GM18511 (cell line): ENCODE measurements at regions not wholly inside any gene's neighbourhood (a gene's known extent, or its start where the extent isn't known, plus 50 kb on each side); places are given as distances from the start of the nearest gene placed in this dataset.

ENCODE experiments used
- ATAC-seq: cut with Tn5 transposase; IDR thresholded peaks from one replicate; pipeline ENCODE4 v1.9.1; 2021; ENCODE audit warnings: mild to moderate bottlenecking, moderate library complexity; ENCODE audit not compliant: unreplicated experiment

DNA sequence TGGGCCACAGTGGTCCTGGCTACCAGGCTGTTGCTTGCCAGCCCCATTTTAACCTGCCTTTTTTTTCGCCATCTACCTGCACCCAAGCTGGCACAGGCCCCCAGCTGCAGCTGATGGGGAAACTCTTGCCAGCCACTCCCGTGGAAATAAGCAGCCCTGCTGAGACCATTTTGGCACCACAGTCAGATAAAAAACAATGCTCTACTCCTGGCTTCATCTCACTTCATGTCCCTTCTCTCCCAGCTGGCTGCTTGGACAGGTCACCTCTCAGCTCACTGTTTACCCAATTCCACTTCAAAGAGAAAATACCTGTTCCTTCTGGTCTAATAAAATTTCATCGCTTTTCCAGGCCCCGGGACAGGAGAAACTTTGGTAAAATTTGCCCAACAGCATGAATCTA lies 322.6 kb upstream of the SLC30A5 start:
- no peak for ATAC-seq

DNA sequence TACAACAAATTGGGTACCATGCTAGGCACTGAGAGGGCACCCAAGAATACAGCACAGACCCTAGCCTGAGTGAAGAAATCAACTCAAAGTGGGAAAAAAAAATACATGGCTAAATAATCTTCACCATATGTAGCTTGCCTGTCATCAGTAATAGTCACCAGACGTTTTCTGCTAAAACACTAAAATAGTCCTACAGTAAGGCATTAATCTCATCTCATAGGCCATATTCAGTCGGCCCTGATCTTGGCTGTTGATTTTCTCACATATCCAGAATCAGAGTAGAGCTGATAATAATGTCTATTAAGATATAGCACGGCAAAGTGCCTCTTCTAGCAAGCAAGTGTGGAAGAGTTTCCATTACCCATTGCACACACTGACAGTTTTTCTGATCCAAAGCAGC lies 322.1 kb upstream of the SLC30A5 start:
- no peak for ATAC-seq

DNA sequence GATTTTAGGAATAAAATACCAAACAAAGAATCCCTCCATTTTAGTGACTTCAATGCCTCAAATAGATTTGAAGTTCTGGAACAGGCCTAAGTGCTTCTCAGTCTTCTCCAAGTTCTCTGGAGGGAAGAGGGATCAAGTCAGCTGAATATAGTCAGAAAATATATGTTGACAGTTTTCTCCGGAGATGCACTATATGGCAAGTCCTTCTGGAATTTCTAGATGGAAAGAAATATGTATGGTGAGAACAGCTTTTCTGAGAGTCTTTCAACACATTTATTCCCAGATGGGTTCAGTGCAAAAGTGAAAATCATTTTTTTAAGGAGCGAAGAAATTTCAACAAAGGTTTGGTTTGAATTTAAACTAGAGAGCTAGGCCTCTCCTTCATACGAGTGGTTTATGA lies 317.4 kb upstream of the SLC30A5 start:
- ATAC-seq: no peak

DNA sequence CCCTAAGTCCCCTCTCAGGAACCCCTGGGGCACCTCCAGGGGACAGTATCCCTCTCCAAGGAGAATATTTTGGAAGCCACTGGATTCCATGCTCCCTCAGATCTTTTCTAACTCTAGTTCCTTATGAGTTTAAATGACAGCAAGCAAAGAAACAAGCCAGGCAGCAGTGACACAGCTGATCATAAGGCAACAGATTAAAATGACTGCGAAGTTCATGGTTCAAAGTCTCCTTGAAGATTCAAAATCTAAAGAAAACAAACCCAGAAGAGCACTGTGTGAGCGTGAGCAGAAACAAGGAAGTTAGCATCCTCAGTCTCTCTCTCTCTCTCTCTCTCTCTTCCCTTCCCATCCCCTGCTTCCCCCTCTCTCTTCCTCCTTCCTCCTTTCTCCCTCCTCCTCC lies 316.7 kb upstream of the SLC30A5 start:
- ATAC-seq: no peak

DNA sequence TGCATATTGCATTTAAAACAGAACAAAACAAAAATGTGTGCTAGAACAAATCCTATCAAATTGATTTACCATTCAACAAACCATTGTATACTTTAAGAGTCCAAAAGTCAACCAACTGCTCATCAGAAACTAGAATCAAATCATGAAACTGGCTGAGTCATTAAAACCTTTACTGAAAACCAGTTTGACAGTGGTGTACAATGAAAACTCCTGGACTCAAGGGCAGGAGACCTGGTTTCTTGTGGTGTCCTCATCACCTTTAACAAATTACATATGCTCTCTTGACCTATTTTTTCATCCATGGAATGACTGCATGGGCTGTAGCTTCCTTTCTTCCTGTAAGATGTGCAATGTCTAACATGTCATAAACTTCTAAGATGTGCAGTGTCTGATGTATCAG lies 315.3 kb upstream of the SLC30A5 start:
- no peak for ATAC-seq

DNA sequence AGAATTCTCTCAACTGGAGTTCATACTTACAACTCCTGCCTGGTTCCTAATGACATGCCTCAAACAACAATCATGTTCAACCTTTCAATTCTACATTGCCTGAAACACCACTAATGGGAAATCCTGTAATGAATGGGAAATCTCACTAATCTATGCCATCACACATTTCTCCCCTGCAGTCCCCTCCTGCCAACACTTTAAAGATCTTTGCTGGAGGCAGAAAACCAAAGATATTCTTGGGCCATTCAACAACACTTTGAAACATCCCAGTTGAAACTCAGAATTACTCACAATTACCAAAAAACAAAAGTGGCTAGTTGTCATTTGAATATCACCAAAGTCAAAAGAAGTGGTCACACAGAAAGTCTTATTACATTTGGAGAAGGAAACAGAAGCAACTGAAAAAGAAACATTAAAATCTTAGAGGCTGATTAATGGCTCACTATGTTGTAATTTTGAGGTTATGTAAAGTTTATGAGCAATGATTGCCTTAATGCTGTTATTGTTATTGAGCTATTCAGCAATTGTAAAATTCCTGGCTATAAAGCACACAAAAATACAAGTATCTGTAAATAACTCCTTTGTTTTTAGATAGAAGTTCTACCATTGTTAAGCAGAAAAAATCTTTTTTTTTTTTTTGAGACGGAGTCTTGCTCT lies 313.4 kb upstream of the SLC30A5 start:
- no peak for ATAC-seq

DNA sequence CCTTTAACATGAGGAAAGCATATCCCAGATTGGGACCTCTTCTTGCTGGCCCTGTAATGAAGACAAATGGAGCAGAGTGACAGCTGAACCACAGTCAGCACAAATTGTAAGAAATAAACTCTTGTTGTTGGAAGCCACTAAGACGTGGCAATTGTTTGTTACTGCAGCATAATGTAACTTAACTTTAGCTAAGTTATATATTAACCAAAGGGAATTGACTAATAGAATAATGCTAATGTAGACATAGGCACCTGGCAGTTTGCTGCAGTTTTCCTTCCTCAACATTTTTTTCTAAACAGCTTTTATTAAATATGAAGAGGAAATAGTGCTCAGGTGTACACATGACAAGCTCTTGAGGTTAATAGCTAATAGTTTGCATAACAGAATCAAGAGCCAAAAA lies 300.7 kb upstream of the SLC30A5 start:
- ATAC-seq: no peak

DNA sequence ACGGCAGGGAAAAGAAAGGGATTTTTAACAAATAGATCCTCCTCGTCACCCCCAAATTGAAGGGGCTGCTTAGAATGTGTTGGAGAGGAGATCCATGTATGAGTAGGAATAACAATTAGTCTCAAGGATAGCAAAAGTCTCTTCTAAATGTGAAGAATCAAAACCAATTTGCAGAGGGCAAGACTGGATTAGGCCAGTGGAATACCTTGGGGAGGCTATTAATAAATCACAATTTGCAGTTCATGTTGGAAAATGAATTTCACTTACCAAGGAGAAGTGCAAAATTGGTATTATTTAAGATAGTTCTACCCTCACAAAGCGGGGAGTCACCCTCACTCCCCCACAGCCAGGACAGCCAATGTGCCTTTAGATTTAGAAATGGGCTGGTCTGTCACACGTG lies 299.8 kb upstream of the SLC30A5 start:
- no peak for ATAC-seq

DNA sequence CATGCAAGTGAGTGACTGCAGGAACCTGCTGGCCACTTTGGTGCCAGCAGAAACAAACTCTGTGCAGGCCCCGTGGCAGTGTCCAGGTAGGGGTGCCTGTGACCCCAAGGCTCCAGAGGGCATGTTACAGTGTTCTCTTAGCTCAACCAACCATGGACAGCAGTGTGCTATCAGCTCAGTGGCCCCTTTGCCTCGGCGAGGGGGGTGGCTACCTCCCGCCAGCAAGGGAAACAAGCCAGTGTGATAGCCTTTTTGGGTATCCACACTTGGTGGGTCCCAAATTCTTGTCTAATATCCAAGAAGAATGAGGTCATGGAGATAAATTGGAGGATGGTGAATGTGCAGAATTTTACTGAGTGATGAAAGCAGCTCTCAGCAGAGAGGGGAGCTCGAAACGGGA lies 298.6 kb upstream of the SLC30A5 start:
- ATAC-seq: no peak

DNA sequence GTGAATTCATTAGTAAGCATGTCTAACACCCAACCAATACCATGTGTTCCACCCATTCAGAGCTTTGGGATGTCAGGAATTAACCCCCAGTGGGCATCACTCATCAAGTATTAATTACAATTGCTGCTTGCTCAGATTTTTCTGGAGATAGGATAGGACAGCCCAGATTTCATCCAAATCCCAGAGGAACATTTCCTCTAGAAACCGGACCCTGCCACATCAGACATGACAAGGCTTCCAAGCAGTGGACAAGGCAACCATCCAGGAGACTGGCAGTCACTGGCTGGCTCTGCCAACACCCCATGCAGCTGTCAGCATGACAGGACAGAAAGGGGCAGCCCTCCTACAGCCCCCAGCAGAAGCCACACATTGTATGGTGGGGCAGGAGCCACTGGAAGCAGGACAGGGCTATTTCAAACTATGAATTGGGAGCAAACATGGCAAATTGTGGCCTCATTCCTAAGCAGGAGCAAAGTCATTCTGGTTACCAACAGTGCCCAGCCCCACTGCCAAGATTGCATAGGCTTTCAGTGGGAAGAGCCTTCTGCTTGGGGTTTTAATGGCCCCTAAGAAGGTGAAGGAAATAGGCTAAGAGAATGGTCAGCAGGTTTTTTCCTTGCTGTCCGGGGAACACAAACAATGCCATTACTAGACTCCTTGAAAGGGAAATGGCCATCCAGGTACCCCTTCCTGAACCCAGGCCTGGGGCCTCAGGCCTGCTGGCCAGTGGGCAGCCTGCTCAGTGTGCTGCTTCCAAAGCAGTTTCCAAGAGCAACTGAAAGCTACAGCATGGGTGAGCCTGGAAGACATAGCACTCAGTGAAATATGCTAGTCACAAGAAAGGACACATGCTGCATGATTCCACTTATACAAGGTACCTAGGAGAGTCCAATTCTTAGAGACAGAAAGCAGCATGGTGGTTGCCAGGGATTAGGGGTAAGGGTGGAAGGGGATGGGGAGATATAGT lies 294.7 kb upstream of the SLC30A5 start:
- ATAC-seq: no peak

DNA sequence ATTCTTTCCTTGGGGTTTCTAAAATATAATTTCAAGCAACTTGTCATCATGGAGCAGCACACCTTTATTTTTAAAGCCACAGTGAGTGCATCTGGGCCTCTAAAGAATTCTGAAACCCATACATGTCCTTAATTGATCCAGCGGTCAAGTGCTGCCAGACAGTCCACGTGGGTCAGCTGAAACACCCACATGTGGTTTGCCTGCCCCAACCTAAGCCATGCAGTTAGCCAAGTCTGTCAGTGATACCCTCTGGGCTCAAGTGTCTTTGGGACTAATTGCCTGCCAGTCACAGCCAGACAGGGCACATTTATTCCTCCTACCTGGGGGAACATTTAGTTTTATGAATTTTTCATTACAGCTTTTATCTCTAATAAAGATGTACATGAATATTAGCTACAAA lies 291.4 kb upstream of the SLC30A5 start:
- no peak for ATAC-seq

DNA sequence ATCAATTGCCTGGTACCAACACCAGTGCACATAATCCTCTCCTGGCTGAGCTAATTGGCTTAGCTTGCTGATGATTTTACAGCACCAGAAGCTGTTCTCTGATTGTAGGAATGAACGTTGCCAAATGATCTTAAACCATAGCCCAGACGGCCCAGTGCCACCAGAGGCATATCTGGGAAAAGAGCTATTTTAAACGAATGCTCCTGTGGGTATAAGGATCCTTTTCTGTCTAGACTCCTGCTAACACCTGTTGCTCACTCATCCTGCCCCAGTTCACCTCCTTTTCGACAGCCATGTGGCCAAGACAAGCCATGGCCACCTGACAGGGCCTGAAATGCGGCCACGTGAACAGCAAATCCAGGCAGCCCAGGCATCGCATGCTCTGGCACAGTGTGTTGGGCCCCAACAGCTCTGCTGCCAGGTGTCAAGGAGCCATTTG lies 289.9 kb upstream of the SLC30A5 start:
- no peak for ATAC-seq

DNA sequence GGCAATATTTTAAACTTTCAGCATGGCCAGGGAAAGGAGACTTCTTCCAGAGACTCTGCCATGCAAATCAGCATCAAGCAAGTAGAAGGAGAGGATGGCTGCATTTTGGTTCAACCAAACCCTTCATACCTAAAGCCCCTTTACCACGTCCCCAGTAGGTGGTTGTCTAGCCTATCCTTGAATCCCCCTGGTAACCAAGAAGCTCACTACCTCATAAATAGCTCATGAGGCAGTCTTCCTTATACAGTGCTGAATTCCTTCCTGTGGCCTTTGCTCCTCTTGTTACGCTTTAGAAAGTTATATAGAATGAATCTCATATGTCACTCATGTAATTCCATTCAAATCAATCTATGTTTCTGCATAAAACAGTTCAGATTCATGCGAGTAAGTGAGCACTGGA lies 289.5 kb upstream of the SLC30A5 start:
- no peak for ATAC-seq

DNA sequence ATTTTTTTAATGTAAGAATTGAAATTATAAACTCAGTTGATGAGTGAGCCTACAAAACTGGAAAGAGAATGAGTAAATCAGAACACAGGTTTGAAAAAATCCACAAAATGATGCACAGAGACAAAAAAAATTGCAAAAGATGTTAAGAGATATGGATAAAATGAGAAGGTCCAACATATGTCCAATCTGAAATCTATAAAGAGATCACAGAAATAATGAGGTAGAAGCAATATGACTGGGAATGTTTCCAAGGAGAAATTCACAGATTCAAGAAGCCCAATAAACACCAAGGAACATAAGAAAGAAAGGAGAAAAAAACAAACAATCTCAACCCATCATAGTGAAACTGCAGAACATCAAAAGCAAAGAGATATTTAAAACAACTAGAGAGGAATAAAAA lies 288.4 kb upstream of the SLC30A5 start:
- ATAC-seq: no peak

DNA sequence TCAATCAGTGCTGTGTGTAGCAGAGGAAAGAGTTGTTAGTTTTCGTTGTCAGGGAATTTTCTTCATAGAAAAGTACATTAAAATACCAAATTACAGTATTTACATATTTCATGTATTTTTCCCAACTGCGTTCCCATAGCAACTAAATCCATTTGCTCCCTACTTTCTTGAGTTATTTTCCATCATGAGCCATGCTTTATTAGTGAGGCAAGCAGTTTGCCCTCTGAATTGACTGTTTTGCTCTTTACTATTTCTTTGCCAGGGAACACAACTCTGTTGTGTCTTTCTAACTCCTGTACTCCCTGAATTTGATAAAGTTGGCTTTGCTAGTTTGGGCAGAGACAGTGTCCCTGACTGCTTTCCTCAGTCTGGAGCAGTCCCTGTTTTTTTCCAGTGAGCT lies 276.2 kb upstream of the SLC30A5 start:
- no peak for ATAC-seq

DNA sequence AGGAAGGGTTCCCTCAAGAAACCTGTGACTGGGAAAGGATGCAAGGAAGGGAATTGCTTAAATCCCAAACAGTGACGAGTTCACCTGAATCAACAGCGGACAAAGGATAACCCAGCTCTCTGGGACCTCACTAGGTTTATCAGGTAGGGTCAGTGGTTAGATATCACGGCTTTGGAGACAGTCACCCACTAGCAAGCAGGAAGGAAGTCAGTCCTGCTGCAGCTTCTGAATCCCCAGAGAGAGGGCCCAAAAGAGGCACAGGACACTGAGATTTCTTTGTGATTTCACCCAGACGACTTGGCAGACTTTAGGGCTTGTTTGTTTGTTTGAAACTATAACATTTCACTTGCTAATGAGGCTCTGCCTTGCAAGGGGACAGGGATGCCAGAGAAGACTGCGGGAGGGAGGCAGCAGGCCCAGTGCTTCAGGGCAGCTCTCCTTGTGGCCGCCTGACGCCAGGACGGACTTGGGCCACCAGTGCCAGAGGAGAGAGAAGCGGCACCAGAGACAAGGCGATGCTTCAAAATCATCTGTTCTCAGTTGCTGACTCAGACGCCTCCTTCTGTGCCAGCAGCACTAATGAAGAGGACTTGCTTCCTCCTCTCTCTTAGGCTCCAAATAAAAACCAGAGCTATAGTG lies 275.6 kb upstream of the SLC30A5 start:
- no peak for ATAC-seq

DNA sequence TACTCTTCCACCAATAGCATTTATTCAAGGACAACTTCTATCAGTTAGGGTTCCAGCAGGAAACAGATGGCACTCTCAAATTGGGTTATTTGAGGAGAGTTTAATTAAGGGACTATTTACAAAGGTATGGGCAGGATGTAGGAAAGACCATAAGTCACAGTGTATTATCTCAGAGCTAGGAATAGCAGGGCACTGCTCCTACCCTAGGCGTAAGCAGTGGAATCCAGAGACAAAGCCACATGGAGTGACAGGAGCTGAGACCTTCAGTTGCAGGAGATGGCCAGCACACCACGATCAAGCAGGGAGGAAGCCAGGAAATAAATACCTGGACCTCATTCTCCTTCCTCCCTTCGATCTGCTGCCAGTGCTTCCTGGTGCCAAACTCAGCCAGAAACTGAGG lies 274.9 kb upstream of the SLC30A5 start:
- ATAC-seq: no peak

DNA sequence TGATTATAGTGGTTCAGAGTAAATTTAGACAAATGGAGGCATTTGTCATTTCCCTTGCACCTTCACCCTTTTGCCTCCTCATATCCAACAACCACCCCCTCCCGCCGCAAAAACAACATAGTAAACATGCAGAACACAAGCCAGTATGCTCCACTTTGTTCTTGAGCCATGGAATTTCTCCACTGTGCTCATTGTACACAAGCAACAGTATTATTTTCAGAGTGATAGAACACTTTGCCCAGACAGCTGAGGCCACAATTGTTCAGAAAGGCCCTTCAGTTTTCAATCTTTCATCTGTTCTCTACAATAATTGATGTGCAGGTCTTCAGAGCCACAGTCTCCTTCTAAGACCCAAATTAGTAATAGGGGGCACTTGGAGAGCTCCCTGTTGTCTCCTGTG lies 272.8 kb upstream of the SLC30A5 start:
- no peak for ATAC-seq

DNA sequence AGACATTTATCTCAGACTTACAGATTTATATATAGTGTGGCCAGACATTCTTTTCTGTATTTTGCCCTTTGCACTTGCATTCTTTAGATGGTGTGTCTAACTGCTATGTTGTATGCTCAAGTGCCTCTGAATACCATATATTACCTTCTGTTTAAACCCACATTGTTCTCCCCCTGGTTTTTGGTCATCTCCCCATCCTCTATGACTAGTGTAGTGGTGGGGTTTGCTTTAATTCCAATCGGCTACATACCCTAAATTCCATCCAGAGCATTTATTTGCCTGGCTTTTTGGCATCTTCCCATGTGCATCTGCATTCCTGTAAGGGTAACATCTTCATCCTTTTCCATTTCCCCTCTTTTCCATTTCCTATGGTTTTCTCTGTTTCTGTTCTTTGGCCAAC lies 271.0 kb upstream of the SLC30A5 start:
- no peak for ATAC-seq

DNA sequence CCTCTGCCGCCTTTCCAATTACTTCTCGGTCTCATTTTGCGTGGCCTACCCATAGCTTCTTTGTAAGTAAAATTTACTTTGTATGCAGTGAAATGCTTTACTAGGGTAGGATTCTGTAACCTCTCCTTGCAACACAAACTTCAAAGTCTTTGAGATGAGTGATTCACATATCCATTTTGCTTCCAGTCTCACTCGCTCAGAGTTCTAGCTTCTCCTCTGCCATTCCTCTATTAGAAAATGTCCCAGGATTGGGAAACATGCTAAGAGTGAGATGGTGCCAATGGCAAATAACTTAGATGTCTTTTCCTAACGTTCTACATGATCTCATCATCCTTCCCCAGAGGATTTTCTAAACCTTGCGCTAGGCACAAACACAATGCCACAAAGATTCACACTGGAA lies 270.5 kb upstream of the SLC30A5 start:
- no peak for ATAC-seq

DNA sequence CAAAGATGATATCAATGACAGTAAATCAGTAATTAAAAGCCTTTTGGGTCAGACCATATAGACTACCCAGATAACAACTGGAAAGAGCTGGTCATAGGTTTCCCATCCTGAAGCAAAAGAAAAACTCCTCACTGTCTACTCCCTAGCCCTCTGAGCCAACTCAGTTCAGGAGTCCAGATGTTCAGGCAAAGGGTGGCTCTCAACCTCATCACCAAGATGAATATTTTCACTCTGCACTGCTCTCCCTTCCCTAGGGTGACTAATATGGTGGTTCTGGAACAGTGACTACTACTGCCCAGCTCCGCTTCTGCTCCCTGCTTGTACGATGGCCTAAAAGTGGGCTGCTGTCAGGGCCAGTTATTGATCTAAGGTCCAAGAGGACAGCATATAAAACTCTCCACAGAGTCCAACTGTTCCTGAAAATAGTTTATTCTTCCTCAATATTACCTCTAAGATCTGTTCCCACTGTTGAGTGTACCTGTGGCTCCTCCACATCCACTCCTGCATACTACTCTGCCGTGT lies 263.4 kb upstream of the SLC30A5 start:
- no peak for ATAC-seq
